MV-4-11 (cell line): ENCODE measurements at regions not wholly inside any gene's neighbourhood (a gene's known extent, or its start where the extent isn't known, plus 50 kb on each side); places are given as distances from the start of the nearest gene placed in this dataset.
A peak's percentile ranks its signal among the peaks of the same experiment; 100 is the strongest.

ENCODE experiments used
- DNase-seq: peaks from one replicate; lab custom pipeline; 2025; lab: John Stamatoyannopoulos, UW

GRCh38 chr2:18132697-18133096 is 254.2 kb downstream of the KCNS3 start:
- peak; percentile 22 for DNase-seq

- DNase-seq, result no peak
Observed at GRCh38 chr2:18131761-18132160, 253.3 kb downstream of the KCNS3 start.

GRCh38 chr2:18129348-18129747 is 250.9 kb downstream of the KCNS3 start:
- DNase-seq, result no peak

- no peak for DNase-seq
Observed at GRCh38 chr2:18125303-18125702, 246.8 kb downstream of the KCNS3 start.

- DNase-seq, result no peak
Observed at GRCh38 chr2:18124116-18124835, 245.8 kb downstream of the KCNS3 start.

GRCh38 chr2:18123577-18123976 is 245.1 kb downstream of the KCNS3 start:
- peak; percentile 25 for DNase-seq

GRCh38 chr2:18123211-18123570 is 244.7 kb downstream of the KCNS3 start:
- DNase-seq, result no peak

- no peak for DNase-seq
Observed at GRCh38 chr2:18122544-18123210, 244.2 kb downstream of the KCNS3 start.

- peak; percentile 24 for DNase-seq
Observed at GRCh38 chr2:18119883-18120282, 241.4 kb downstream of the KCNS3 start.

GRCh38 chr2:18118703-18119102 is 240.2 kb downstream of the KCNS3 start:
- no peak for DNase-seq

GRCh38 chr2:18117592-18117991 is 239.1 kb downstream of the KCNS3 start:
- peak; percentile 62 for DNase-seq

- DNase-seq, result no peak
Observed at GRCh38 chr2:18110222-18110621, 231.8 kb downstream of the KCNS3 start.

GRCh38 chr2:18106841-18107240 is 228.4 kb downstream of the KCNS3 start:
- no peak for DNase-seq

- no peak for DNase-seq
Observed at GRCh38 chr2:18105929-18106328, 227.5 kb downstream of the KCNS3 start.

GRCh38 chr2:18104595-18105224 is 226.2 kb downstream of the KCNS3 start:
- no peak for DNase-seq

GRCh38 chr2:18096836-18097405 is 218.5 kb downstream of the KCNS3 start:
- no peak for DNase-seq

- DNase-seq, result no peak
Observed at GRCh38 chr2:18094277-18094676, 215.8 kb downstream of the KCNS3 start.

- DNase-seq, result no peak
Observed at GRCh38 chr2:18093196-18093595, 214.7 kb downstream of the KCNS3 start.

GRCh38 chr2:18092760-18093159 is 214.3 kb downstream of the KCNS3 start:
- DNase-seq, result no peak

- peak; percentile 39 for DNase-seq
Observed at GRCh38 chr2:18085593-18085992, 207.1 kb downstream of the KCNS3 start.

GRCh38 chr2:18084376-18084775 is 205.9 kb downstream of the KCNS3 start:
- DNase-seq, result no peak

- DNase-seq, result no peak
Observed at GRCh38 chr2:18083806-18084205, 205.3 kb downstream of the KCNS3 start.

- no peak for DNase-seq
Observed at GRCh38 chr2:18078216-18078615, 199.7 kb downstream of the KCNS3 start.
